ENCODE measurements at regions not wholly inside any gene's neighbourhood (a gene's known extent, or its start where the extent isn't known, plus 50 kb on each side); places are given as distances from the start of the nearest gene placed in this dataset.
A peak's percentile ranks its signal among the peaks of the same experiment; 100 is the strongest.
"Not testable (repeated sequence)": the region's sequence is repeated elsewhere in the genome, so short reads cannot be mapped to it uniquely, and the experiment has no call there.

DNA sequence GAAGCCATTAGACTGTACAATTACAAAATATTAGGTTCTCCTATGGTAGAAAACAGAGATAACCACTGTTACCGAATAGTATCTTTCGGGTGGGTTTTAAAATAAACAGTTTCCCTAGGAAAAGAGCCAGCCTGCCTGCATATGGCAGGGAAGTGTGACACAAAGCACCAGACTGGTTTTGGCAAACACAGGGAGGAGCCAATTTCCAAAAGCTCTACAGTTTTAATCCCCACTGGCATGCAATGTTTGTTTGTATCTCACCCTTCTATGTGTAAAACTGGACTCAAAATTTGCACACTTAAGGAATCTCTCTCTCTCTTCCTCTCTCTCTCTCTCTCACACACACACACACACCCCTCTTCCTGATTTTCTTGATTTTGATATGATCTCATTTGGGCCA is 261.7 kb downstream of the ETV1 start:
- Mint-ChIP-seq H3K4me1 (peaks cover 10% of the 10 kb centered on the region), H3K9me3 (peaks cover 7% of the 10 kb centered on the region)
- TF ChIP-seq, protein P1, sequence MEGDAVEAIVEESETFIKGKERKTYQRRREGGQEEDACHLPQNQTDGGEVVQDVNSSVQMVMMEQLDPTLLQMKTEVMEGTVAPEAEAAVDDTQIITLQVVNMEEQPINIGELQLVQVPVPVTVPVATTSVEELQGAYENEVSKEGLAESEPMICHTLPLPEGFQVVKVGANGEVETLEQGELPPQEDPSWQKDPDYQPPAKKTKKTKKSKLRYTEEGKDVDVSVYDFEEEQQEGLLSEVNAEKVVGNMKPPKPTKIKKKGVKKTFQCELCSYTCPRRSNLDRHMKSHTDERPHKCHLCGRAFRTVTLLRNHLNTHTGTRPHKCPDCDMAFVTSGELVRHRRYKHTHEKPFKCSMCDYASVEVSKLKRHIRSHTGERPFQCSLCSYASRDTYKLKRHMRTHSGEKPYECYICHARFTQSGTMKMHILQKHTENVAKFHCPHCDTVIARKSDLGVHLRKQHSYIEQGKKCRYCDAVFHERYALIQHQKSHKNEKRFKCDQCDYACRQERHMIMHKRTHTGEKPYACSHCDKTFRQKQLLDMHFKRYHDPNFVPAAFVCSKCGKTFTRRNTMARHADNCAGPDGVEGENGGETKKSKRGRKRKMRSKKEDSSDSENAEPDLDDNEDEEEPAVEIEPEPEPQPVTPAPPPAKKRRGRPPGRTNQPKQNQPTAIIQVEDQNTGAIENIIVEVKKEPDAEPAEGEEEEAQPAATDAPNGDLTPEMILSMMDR (IDR thresholded peaks at IDR 0.05; ENCODE audit: unreplicated experiment in 3 of 3), result no peak

DNA sequence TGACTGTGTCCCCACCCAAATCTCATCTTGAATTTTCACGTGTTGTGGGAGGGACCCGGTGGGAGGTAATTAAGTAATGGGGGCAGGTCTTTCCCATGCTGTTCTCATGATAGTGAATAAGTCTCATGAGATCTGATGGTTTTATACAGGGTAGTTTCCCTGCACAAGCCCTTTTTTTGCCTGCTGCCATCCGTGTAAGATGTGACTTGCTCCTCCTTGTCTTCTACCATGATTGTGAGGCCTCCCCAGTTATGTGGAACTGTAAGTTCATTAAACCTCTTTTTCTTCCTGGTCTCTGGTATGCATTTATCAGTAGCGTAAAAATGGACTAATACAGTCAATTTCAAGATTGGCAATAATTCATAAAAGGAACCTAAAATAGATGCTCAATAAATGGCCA is 261.0 kb downstream of the ETV1 start:
- H3K27me3 Mint-ChIP-seq (ENCODE audit: low read depth); H3K4me3 Mint-ChIP-seq; H3K9me3 Mint-ChIP-seq; H3K36me3 Mint-ChIP-seq (ENCODE audit: low read depth); H3K27ac Mint-ChIP-seq: not testable (repeated sequence)
- H3K4me1 Mint-ChIP-seq, result peaks cover 10% of the 10 kb centered on the region

More for the DNA sequence above, 261.7 kb downstream of the ETV1 start:
- H3K4me3 Mint-ChIP-seq, result no peak overlapping the region
- H3K36me3 Mint-ChIP-seq (ENCODE audit: low read depth), result no peaks in the 10 kb centered on the region
- H3K27me3 Mint-ChIP-seq (ENCODE audit: low read depth), result no peaks in the 10 kb centered on the region
- H3K27ac Mint-ChIP-seq, result no peak overlapping the region

- Mint-ChIP-seq H3K27ac (peak overlapping the region in 1 of 3 experiments; percentile 7), H3K27me3 (ENCODE audit: low read depth) (no peaks in the 10 kb centered on the region), H3K4me3 (no peak overlapping the region), H3K36me3 (ENCODE audit: low read depth) (no peaks in the 10 kb centered on the region), H3K9me3 (peaks cover 7% of the 10 kb centered on the region), H3K4me1 (no peaks in the 10 kb centered on the region)
- TF ChIP-seq, protein P1 (IDR thresholded peaks at IDR 0.05; ENCODE audit: unreplicated experiment in 3 of 3), result no peak
Measured at GRCh38 chr7:13731643-13732042, 257.8 kb downstream of the ETV1 start.

DNA sequence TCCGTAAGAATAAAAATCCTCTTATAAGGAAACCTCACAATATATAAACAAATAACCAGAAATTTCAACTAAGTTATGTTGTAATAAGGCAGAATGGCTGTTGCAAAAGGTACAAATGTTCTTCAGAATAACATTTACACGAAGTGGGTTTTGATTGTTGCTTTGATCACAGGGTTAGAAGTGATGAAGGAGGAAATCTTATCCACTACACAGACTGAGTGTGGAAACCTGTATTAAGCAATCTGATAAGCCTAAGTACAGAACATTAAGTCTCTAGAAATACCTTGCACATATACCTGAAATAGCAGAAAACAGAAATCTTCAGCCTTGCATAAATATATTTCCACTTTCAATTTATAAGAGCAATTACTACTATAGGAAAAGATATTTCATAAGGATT is 251.9 kb downstream of the ETV1 start:
- Mint-ChIP-seq H3K4me3 (no peak overlapping the region), H3K4me1 (peaks cover 17% of the 10 kb centered on the region), H3K9me3 (no peaks in the 10 kb centered on the region), H3K27ac (no peak overlapping the region), H3K27me3 (ENCODE audit: low read depth) (no peaks in the 10 kb centered on the region), H3K36me3 (ENCODE audit: low read depth) (no peaks in the 10 kb centered on the region)
- TF ChIP-seq, protein P1 (IDR thresholded peaks at IDR 0.05; ENCODE audit: unreplicated experiment in 3 of 3), result no peak

- no peaks in the 10 kb centered on the region for H3K36me3 Mint-ChIP-seq (ENCODE audit: low read depth)
- TF ChIP-seq, protein P1 (IDR thresholded peaks at IDR 0.05; ENCODE audit: unreplicated experiment in 3 of 3), result no peak
- H3K27me3 Mint-ChIP-seq (ENCODE audit: low read depth), result no peaks in the 10 kb centered on the region
- H3K4me1 Mint-ChIP-seq, result peaks cover 29% of the 10 kb centered on the region
- no peaks in the 10 kb centered on the region for H3K9me3 Mint-ChIP-seq
- H3K4me3 Mint-ChIP-seq, result no peak overlapping the region
- H3K27ac Mint-ChIP-seq, result peak overlapping the region; percentile 17 to 72 (median 34)
Measured at GRCh38 chr7:13742126-13742525, 247.3 kb downstream of the ETV1 start.

DNA sequence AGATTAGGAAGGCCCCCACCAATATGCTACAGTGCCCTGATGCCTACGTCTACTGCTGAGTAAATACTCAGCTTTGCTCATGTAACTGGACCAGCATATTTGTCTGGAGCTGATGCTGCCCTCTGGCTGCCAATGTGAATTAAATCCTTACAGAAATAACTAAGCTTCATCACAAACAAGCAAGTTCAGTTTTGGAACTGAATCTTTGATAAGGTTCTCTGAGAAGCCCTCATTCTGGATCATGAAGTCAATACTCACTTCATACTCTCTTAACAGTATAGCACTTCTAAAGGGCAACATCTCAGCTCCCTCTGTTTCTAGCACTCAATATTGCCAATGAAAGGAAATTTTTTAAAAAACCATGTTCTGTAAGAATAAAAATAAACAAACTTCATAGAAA is 246.7 kb downstream of the ETV1 start:
- peaks cover 29% of the 10 kb centered on the region for H3K4me1 Mint-ChIP-seq
- H3K9me3 Mint-ChIP-seq, result no peaks in the 10 kb centered on the region
- H3K36me3 Mint-ChIP-seq (ENCODE audit: low read depth), result no peaks in the 10 kb centered on the region
- peak overlapping the region in 2 of 3 experiments; percentile 5 to 18 for H3K27ac Mint-ChIP-seq
- TF ChIP-seq, protein P1 (IDR thresholded peaks at IDR 0.05; ENCODE audit: unreplicated experiment in 3 of 3), result peak; percentile 47 to 55 (median 50)
- no peak overlapping the region for H3K4me3 Mint-ChIP-seq
- H3K27me3 Mint-ChIP-seq (ENCODE audit: low read depth), result no peaks in the 10 kb centered on the region
